Astrocyte (in vitro differentiated cells and primary cell): ENCODE measurements at regions not wholly inside any gene's neighbourhood (a gene's known extent, or its start where the extent isn't known, plus 50 kb on each side); places are given as distances from the start of the nearest gene placed in this dataset.
"Not testable (repeated sequence)": the region's sequence is repeated elsewhere in the genome, so short reads cannot be mapped to it uniquely, and the experiment has no call there.

ENCODE experiments used
- DNase-seq: peaks from one replicate; pipeline ENCODE4 v3.0.0-alpha.2; 2010; ENCODE audit warnings: low read depth
- FAIRE-seq: peaks from 2 replicates; lab custom pipeline; 2011; peaks lifted over from hg19 to GRCh38; lab: Jason Lieb, UNC
- H2AFZ ChIP-seq: 2 replicates; pipeline ENCODE4 v1.6.0; 2012; ENCODE audit warnings: low read depth, low read length, inconsistent platforms
- H3K27ac ChIP-seq: 2 replicates; pipeline ENCODE4 v1.5.1; 2011; ENCODE audit warnings: low read depth, low read length, inconsistent platforms
- H3K27me3 ChIP-seq: 2 replicates; pipeline ENCODE4 v1.6.0; 2011; ENCODE audit warnings: low read length, inconsistent platforms; ENCODE audit not compliant: insufficient read depth
- H3K36me3 ChIP-seq: 2 replicates; pipeline ENCODE4 v1.5.1; 2011; ENCODE audit warnings: low read length, inconsistent platforms; ENCODE audit not compliant: insufficient read depth
- H3K4me1 ChIP-seq: 2 replicates; pipeline ENCODE4 v1.5.1; 2011; ENCODE audit warnings: low read length, inconsistent platforms; ENCODE audit not compliant: insufficient read depth
- H3K4me2 ChIP-seq: 2 replicates; pipeline ENCODE4 v1.6.0; 2012; ENCODE audit warnings: low read length, inconsistent platforms
- H3K4me3 ChIP-seq: 2 replicates; pipeline ENCODE4 v1.5.1; 2011; ENCODE audit warnings: low read depth, mild to moderate bottlenecking, low read length, inconsistent platforms; ENCODE audit not compliant: insufficient read depth
- H3K79me2 ChIP-seq: 2 replicates; pipeline ENCODE4 v1.6.0; 2012; ENCODE audit warnings: mild to moderate bottlenecking, low read length, inconsistent platforms; ENCODE audit not compliant: insufficient read depth
- H3K9ac ChIP-seq: 2 replicates; pipeline ENCODE4 v1.6.0; 2012; ENCODE audit warnings: mild to moderate bottlenecking, low read length, inconsistent platforms
- H3K9me3 ChIP-seq: 2 replicates; pipeline ENCODE4 v1.5.1; 2012; ENCODE audit warnings: low read depth, mild to moderate bottlenecking, low read length, inconsistent platforms; ENCODE audit not compliant: insufficient read depth
- H4K20me1 ChIP-seq: 2 replicates; pipeline ENCODE4 v1.6.0; 2012; ENCODE audit warnings: low read length, inconsistent platforms; ENCODE audit not compliant: insufficient read depth
- H3K27ac Mint-ChIP-seq: one replicate; pipeline ENCODE4 v1.8.0; 2021; ENCODE audit warnings: mild to moderate bottlenecking, mixed read lengths; ENCODE audit not compliant: unreplicated experiment
- H3K27me3 Mint-ChIP-seq: one replicate; pipeline ENCODE4 v1.8.0; 2021; ENCODE audit warnings: low read depth, mixed read lengths; ENCODE audit not compliant: unreplicated experiment
- H3K36me3 Mint-ChIP-seq: one replicate; pipeline ENCODE4 v1.8.0; 2021; ENCODE audit warnings: low read depth, mixed read lengths; ENCODE audit not compliant: unreplicated experiment
- H3K4me1 Mint-ChIP-seq: one replicate; pipeline ENCODE4 v1.8.0; 2021; ENCODE audit warnings: low read depth, mixed read lengths; ENCODE audit not compliant: unreplicated experiment
- H3K4me3 Mint-ChIP-seq: one replicate; pipeline ENCODE4 v1.8.0; 2021; ENCODE audit warnings: mild to moderate bottlenecking, moderate library complexity, mixed read lengths; ENCODE audit not compliant: unreplicated experiment
- H3K9me3 Mint-ChIP-seq: one replicate; pipeline ENCODE4 v1.8.0; 2021; ENCODE audit warnings: mild to moderate bottlenecking, mixed read lengths; ENCODE audit not compliant: unreplicated experiment
- EZH2 ChIP-seq: IDR thresholded peaks from 2 replicates; pipeline ENCODE4 v1.6.1; 2012; ENCODE audit warnings: mild to moderate bottlenecking, low read length, inconsistent platforms; ENCODE audit not compliant: insufficient read depth
- TF ChIP-seq, protein P1 (sequence below): IDR thresholded peaks from 2 replicates; pipeline ENCODE4 v1.5.1; 2011; ENCODE audit warnings: low read depth, mild to moderate bottlenecking, inconsistent platforms, low read length, moderate library complexity; ENCODE audit not compliant: insufficient read depth

DNA sequence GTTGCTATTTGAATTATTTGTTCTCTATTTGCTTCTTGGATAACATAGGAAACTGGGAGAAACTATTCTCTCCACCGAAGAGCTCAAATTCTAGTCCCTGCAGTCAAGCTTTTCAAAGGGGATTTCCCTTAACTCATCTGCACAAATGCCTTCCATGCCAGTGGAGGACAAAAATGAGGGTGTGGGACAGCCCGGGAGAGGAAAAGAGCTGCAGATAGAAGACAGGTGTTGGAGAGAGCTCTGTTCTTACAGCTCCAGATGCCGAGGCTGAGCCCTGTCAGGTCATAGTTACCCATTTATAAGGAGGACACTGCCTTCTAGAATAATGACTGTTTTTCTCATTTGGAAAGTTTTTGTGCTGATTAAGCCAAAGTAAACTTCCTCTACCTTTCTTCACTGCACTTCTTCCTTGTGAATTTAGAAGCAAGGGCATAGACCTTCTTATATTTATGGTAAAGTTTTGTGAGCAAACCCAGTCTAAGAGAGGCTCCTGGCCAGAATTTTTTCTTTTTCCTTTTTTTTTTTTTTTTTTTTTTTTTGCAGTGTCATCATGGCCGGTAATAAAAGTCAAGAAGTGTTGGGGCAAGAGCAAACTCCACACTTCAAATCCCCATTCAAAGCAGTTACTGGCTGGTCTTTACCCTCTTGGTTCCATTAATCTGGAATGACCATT, 177.2 kb downstream of the ABCC12 start:
- H3K9me3 ChIP-seq = no peaks in the 10 kb centered on the region
- H4K20me1 ChIP-seq = no peaks in the 10 kb centered on the region
- Mint-ChIP-seq H3K4me3 (no peak overlapping the region), H3K36me3 (no peaks in the 10 kb centered on the region), H3K9me3 (no peaks in the 10 kb centered on the region), H3K4me1 (peaks cover 2% of the 10 kb centered on the region), H3K27ac (no peak overlapping the region), H3K27me3 (peaks cover 8% of the 10 kb centered on the region)
- no peak overlapping the region for H3K4me2 ChIP-seq
- no peaks in the 10 kb centered on the region for H3K27me3 ChIP-seq
- H3K79me2 ChIP-seq = no peaks in the 10 kb centered on the region
- DNase-seq (no peak), FAIRE-seq (no peak)
- H3K4me3 ChIP-seq = no peak overlapping the region
- H3K36me3 ChIP-seq = no peaks in the 10 kb centered on the region
- H3K27ac ChIP-seq = no peak overlapping the region
- TF ChIP-seq EZH2 = no peak
- TF ChIP-seq, protein P1, sequence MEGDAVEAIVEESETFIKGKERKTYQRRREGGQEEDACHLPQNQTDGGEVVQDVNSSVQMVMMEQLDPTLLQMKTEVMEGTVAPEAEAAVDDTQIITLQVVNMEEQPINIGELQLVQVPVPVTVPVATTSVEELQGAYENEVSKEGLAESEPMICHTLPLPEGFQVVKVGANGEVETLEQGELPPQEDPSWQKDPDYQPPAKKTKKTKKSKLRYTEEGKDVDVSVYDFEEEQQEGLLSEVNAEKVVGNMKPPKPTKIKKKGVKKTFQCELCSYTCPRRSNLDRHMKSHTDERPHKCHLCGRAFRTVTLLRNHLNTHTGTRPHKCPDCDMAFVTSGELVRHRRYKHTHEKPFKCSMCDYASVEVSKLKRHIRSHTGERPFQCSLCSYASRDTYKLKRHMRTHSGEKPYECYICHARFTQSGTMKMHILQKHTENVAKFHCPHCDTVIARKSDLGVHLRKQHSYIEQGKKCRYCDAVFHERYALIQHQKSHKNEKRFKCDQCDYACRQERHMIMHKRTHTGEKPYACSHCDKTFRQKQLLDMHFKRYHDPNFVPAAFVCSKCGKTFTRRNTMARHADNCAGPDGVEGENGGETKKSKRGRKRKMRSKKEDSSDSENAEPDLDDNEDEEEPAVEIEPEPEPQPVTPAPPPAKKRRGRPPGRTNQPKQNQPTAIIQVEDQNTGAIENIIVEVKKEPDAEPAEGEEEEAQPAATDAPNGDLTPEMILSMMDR = no peak
- no peak overlapping the region for H2AFZ ChIP-seq
- no peaks in the 10 kb centered on the region for H3K4me1 ChIP-seq
- H3K9ac ChIP-seq = no peak overlapping the region

- Mint-ChIP-seq H3K36me3 (no peaks in the 10 kb centered on the region), H3K27me3 (peaks cover 8% of the 10 kb centered on the region), H3K4me3 (no peak overlapping the region), H3K9me3 (no peaks in the 10 kb centered on the region), H3K27ac (no peak overlapping the region), H3K4me1 (peaks cover 2% of the 10 kb centered on the region)
- FAIRE-seq = no peak
- H3K36me3 ChIP-seq = no peaks in the 10 kb centered on the region
- no peaks in the 10 kb centered on the region for H3K79me2 ChIP-seq
- no peaks in the 10 kb centered on the region for H3K27me3 ChIP-seq
- DNase-seq = no peak
- no peaks in the 10 kb centered on the region for H3K4me1 ChIP-seq
- no peak overlapping the region for H2AFZ ChIP-seq
- H3K4me3 ChIP-seq = no peak overlapping the region
- no peaks in the 10 kb centered on the region for H3K9me3 ChIP-seq
- H4K20me1 ChIP-seq = no peaks in the 10 kb centered on the region
- H3K27ac ChIP-seq = no peak overlapping the region
- H3K9ac ChIP-seq = no peak overlapping the region
- TF ChIP-seq, protein P1 = no peak
- no peak for TF ChIP-seq EZH2
- no peak overlapping the region for H3K4me2 ChIP-seq
Observed at GRCh38 chr16:47977802-47978201, 178.0 kb downstream of the ABCC12 start.

DNA sequence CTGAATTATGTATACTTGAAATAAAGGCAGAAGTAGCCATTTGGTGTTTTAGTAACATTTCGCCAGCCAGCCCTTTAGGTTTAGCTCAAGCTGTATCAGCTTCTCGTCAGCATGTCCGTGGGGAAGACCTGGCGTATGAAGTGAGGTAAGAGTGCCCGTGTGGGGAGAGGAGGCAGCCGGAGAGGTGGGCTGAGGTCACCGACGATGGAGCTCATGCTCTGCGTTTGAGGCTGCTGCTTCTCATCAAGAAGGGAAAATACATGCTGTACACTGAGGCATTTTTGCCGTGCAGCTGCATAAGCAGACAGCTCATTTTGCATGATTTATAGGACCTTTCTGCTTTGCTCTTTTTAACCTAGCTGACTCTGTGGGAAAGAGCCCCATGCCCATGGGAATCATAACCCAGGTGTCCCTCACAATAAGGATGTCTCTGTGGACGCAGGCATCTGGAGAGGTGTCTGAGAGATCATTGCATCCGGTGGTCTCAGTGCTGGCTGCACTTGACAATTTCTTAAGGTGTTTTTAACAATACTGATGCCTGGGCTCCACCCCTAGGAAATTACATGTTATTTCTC, 179.1 kb downstream of the ABCC12 start:
- FAIRE-seq (no peak), DNase-seq (no peak)
- Mint-ChIP-seq H3K36me3 (no peaks in the 10 kb centered on the region), H3K9me3 (no peaks in the 10 kb centered on the region), H3K4me1 (peaks cover 2% of the 10 kb centered on the region), H3K27me3 (peaks cover 8% of the 10 kb centered on the region), H3K27ac (no peak overlapping the region), H3K4me3 (no peak overlapping the region)
- H3K79me2 ChIP-seq = no peaks in the 10 kb centered on the region
- H2AFZ ChIP-seq = no peak overlapping the region
- H3K4me1 ChIP-seq = no peaks in the 10 kb centered on the region
- no peaks in the 10 kb centered on the region for H3K36me3 ChIP-seq
- no peaks in the 10 kb centered on the region for H4K20me1 ChIP-seq
- no peak overlapping the region for H3K4me2 ChIP-seq
- H3K9ac ChIP-seq = no peak overlapping the region
- no peak overlapping the region for H3K27ac ChIP-seq
- H3K27me3 ChIP-seq = no peaks in the 10 kb centered on the region
- no peak overlapping the region for H3K4me3 ChIP-seq
- TF ChIP-seq, protein P1 = no peak
- no peak for TF ChIP-seq EZH2
- H3K9me3 ChIP-seq = no peaks in the 10 kb centered on the region

GRCh38 chr16:47974971-47975370, 180.8 kb downstream of the ABCC12 start:
- not testable (repeated sequence) for DNase-seq

More at GRCh38 chr16:47974971-47975370, 180.8 kb downstream of the ABCC12 start:
- H3K4me1 Mint-ChIP-seq, H3K4me3 Mint-ChIP-seq, H3K4me3 ChIP-seq, H3K9me3 Mint-ChIP-seq, H2AFZ ChIP-seq, H3K36me3 Mint-ChIP-seq, H3K27ac ChIP-seq, H3K27ac Mint-ChIP-seq, H3K9ac ChIP-seq, FAIRE-seq, H3K36me3 ChIP-seq, H3K4me2 ChIP-seq, H3K9me3 ChIP-seq, H3K27me3 ChIP-seq, H4K20me1 ChIP-seq, H3K4me1 ChIP-seq, H3K79me2 ChIP-seq: not testable (repeated sequence)
- peaks cover 10% of the 10 kb centered on the region for H3K27me3 Mint-ChIP-seq
